ENCODE measurements at regions not wholly inside any gene's neighbourhood (a gene's known extent, or its start where the extent isn't known, plus 50 kb on each side); places are given as distances from the start of the nearest gene placed in this dataset.

DNA sequence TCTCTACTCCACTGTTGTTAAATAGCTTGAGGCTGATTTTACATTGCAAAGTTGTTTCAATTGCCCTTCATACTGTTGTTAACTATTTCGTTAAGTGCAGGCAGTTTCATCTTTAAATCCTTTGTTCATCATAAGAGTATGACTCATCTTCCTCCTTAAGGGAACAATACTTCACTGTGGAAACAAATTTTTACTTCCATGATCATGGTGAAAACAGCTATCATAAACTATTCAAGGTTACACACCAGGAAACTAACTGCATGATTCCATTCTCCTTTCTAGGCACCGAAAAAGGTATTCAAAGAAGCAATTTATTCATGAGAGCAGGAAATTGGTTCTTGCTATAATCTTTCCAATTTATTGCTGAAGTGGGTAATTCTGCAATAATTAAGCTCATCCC is 593.2 kb downstream of the LRRIQ3 start:
- TF ChIP-seq GATA3 (IDR thresholded peaks at IDR 0.05; ENCODE audit: low read depth, low read length) (no peak), GATA2 (IDR thresholded peaks at IDR 0.05; ENCODE audit: low read depth, low read length) (no peak)

DNA sequence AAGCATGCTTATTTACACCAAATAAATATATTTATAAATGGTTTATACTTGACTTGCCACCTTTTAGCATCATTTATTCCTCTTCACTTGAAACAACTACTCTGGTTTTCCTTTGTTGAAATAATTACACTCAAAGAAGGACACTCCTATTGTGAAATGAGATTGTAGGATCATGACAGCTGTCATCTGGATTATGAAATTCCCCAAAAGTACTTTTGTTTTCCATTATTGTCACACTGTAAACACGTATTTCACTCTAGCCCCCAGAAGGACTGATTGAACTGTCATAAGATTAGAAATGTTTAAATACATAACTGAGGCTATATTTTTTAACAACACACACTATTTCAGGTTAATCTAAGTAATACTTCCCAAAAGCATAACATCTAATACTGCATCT is 593.8 kb downstream of the LRRIQ3 start:
- TF ChIP-seq GATA3 (IDR thresholded peaks at IDR 0.05; ENCODE audit: low read depth, low read length), result no peak
- no peak for TF ChIP-seq GATA2 (IDR thresholded peaks at IDR 0.05; ENCODE audit: low read depth, low read length)

DNA sequence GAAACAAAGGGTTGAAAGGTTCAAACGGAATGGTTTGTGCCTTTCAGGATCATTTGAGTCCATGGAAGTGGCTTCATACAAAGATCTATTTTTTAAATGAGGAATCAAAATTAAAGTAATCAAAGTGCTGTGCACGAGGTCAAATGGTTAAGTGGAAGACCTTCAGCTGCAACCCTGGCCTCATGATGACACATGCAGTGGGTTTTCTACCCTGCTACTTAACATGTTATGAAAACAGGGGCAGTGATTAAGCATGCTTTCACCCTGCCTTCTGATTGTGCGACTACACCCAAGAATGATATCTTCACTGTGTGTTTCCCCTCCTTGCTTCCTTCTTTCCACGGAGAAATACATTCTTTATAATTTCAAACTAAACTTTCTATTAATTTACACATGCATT is 604.2 kb downstream of the LRRIQ3 start:
- TF ChIP-seq GATA3 (IDR thresholded peaks at IDR 0.05; ENCODE audit: low read depth, low read length), result no peak
- no peak for TF ChIP-seq GATA2 (IDR thresholded peaks at IDR 0.05; ENCODE audit: low read depth, low read length)

DNA sequence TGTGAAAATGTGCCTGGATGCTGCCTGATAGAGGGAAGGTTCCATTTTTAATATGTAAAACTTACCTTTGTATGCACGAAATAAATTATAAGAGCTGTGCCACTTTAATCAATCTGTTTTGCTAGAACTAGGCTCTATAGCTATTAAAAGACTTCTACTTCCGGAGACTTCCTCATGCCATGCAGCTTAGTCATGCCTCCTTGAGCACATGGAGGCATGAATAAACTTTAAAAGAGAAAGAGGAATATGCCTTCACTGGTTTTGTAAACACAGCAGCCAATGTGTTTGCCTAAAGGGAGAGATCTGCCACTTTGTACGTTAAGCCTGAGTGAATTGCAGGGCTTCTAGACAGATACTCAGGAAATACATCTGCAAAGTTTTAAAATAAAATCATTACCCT is 604.6 kb downstream of the LRRIQ3 start:
- TF ChIP-seq GATA2 (IDR thresholded peaks at IDR 0.05; ENCODE audit: low read depth, low read length) (no peak), GATA3 (IDR thresholded peaks at IDR 0.05; ENCODE audit: low read depth, low read length) (no peak)

DNA sequence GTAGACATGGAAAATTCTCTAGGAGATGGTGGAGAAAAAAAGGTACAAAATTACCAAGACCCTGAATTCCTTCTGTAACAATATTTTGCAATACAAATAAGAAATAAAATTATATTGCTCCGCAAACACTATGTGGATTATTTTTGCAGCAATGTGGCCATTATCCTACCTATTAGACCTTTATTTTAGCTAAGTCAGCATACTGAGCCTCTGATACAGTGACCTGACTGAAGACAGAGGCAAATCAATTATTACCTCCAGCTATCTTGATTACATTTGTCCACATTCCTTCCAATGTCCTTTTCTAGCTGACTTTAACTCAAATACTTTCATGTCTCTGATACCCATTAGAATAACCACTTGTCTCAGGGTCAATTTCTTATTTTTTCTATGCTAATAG is 610.9 kb downstream of the LRRIQ3 start:
- TF ChIP-seq GATA2 (IDR thresholded peaks at IDR 0.05; ENCODE audit: low read depth, low read length) (no peak), GATA3 (IDR thresholded peaks at IDR 0.05; ENCODE audit: low read depth, low read length) (no peak)

DNA sequence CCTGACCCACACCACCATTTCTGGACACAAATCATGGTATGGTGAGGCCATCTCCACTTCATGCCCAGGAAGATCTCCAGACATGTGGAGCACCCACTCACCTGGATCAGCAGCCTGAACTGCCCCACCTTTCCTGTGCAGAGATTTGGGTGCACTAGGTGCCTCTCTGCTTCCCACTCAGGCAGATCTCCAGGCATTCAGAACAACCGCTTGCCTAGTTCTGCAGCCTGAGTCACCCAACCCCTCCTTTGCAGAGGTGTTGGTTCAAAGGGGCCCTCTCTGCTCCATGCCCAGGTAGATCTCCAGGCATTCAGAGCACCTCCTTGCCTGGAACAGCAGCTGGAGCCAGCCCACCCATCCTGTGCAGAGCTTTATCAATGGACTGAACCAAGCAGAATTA is 620.8 kb downstream of the LRRIQ3 start:
- no peak for TF ChIP-seq GATA3 (IDR thresholded peaks at IDR 0.05; ENCODE audit: low read depth, low read length)
- no peak for TF ChIP-seq GATA2 (IDR thresholded peaks at IDR 0.05; ENCODE audit: low read depth, low read length)

DNA sequence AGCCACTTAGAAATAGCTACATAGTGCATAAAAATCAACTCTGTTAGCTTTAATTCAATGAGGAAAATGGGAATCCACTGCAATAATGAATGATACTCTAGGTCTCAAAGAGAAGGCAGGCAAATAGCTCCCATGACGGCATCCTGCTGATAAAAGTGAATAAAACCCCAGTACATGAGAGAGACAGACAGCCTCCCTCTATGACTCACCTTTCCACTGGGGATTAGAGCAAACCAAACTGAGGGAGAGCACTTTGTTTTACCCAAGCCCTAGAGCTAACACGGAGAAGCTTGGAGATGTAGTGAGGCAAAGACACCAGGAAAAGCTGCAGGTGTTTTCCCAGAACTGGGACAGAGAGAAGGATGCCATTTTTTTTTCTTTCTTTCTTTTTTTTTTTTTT is 621.9 kb downstream of the LRRIQ3 start:
- TF ChIP-seq GATA3 (IDR thresholded peaks at IDR 0.05; ENCODE audit: low read depth, low read length) (no peak), GATA2 (IDR thresholded peaks at IDR 0.05; ENCODE audit: low read depth, low read length) (no peak)

DNA sequence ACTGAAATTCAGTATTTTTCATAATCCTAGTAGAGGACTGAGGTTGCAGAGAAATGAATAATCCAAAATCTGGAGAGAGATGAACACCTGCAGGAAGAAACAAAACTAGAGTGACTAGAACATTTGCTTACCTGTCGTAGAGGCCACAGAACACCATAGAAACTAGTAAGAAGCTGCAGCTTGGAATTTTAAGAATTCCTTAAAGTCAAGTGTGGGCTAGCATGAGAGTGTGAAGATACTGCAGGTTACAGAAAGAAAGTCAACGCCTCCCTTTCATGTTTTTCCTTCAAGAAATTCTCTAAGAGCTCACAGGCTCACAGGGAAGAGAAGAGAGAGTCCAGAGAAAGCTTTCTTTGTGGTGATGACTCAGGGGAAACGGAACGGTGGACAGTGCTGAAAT is 633.7 kb downstream of the LRRIQ3 start:
- TF ChIP-seq GATA2 (IDR thresholded peaks at IDR 0.05; ENCODE audit: low read depth, low read length), result no peak
- TF ChIP-seq GATA3 (IDR thresholded peaks at IDR 0.05; ENCODE audit: low read depth, low read length), result no peak

DNA sequence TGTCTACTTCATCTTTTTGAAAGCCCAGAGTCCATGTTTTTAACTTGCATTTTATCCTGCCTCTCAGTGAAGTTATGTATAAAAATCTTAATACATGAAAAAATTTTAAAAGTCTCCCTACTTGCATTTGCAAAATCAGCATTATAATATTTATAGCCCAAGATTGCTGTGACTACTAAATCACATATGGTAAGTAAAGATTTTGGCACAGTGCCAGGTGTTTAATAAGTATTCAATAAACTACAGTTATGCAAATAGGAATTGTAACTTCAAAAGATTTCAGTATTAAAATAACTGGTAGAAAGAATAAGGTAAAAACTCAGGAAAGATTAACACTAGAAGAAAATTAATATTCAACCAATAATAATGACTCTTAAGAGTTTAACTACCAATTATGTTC is 641.7 kb downstream of the LRRIQ3 start:
- no peak for TF ChIP-seq GATA2 (IDR thresholded peaks at IDR 0.05; ENCODE audit: low read depth, low read length)
- TF ChIP-seq GATA3 (IDR thresholded peaks at IDR 0.05; ENCODE audit: low read depth, low read length), result no peak

DNA sequence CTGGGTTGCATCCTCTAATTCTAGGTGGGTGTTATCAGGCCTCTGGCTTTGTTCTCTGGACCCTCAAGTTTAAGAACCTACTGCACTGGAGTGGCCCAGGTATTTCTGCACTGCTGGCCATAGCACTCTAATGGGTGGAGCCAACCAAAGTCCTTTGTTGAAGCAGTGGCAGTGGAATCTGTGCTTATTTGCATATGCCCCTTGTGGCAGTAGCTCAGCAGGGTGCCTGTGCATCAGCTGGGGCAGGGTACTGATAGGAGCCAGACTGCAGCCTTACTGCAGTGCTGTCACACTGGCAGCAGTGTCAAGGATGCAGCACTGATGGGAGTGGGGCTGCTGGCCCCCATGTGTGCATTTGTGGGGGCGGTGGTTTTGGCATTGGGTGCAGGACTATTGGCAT is 660.6 kb downstream of the LRRIQ3 start:
- no peak for TF ChIP-seq GATA2 (IDR thresholded peaks at IDR 0.05; ENCODE audit: low read depth, low read length)
- no peak for TF ChIP-seq GATA3 (IDR thresholded peaks at IDR 0.05; ENCODE audit: low read depth, low read length)

DNA sequence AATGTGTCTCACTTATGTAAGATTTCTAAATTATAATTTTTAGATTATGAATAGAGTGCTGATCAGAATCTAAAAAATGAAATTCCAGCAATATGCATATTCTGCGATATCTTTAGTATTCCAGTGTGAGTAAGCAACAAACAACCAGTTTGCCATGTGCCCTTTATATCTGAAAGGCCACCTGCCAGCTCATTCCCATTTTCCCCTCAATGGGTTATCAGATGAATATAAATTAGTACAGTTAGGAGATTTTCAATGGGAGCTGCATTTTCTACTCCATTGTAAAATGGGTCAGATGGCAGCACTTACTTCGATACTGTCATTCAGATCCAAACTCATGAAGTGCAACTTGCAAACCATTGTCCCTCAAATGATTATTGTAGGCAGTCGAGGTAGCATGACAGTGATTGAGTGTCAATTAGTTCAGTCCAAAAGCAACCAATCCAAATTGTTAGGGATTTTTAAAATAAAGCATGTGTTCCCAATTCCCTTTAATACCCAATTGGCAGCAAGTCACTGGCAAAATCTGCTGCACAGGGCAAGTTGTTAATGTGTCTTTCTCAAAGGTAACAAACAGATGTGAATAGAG is 680.3 kb downstream of the LRRIQ3 start:
- TF ChIP-seq GATA3 (IDR thresholded peaks at IDR 0.05; ENCODE audit: low read depth, low read length) (no peak), GATA2 (IDR thresholded peaks at IDR 0.05; ENCODE audit: low read depth, low read length) (no peak)

DNA sequence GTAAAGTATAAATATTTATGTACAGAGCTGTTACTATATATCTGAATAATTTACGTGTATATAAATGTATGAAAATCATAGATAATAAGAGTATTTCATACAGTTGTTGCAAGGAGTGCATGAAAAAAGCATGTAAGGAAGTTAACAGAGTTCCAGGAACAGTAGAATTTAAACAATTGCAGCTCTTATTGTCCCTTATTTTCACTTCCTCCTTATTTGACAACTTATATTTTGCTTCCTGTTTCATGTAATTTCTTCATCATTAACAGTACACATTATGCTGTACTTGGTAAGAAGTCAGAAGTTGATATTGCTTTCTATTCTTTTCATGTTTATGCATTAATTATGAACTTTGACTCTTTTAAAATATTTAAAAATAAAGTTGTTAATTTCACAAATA is 681.5 kb downstream of the LRRIQ3 start:
- TF ChIP-seq GATA2 (IDR thresholded peaks at IDR 0.05; ENCODE audit: low read depth, low read length), result no peak
- no peak for TF ChIP-seq GATA3 (IDR thresholded peaks at IDR 0.05; ENCODE audit: low read depth, low read length)

DNA sequence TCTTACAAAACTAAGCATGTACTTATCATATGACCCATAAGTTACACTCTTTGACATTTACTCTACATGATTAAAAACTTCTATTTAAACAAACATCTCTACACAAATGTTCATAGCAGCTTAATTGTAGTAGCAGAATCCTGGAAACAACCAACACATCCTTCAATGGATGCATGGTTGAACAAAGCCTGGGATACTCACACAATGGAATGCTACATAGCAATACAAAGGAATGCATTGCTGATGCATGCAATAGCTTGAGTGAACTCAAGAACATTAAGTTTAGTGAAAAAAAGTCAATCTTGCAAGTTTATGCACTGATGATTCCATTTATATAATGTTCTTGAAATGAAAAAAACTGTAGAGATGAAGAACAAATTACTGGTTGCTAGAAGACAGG is 686.9 kb downstream of the LRRIQ3 start:
- no peak for TF ChIP-seq GATA2 (IDR thresholded peaks at IDR 0.05; ENCODE audit: low read depth, low read length)
- no peak for TF ChIP-seq GATA3 (IDR thresholded peaks at IDR 0.05; ENCODE audit: low read depth, low read length)

DNA sequence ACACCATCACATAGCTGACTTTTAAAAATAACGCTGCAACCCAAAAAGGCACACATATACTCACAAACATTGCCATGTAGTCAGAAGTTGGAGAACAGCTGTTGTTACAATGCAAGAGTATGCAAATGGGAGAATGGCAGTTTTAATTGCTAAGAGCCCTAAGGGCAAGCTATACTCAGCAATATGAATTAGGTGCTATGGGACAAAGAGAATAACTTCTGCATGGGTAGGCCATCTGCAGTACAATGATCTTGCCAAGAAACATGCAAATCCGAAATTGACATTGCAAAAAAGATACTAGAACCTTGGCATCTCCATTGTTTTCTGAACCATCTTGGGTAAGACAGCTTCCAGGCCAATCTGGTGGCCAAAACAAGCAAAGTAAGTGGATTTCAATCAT is 697.8 kb downstream of the LRRIQ3 start:
- TF ChIP-seq GATA2 (IDR thresholded peaks at IDR 0.05; ENCODE audit: low read depth, low read length), result no peak
- TF ChIP-seq GATA3 (IDR thresholded peaks at IDR 0.05; ENCODE audit: low read depth, low read length), result no peak

DNA sequence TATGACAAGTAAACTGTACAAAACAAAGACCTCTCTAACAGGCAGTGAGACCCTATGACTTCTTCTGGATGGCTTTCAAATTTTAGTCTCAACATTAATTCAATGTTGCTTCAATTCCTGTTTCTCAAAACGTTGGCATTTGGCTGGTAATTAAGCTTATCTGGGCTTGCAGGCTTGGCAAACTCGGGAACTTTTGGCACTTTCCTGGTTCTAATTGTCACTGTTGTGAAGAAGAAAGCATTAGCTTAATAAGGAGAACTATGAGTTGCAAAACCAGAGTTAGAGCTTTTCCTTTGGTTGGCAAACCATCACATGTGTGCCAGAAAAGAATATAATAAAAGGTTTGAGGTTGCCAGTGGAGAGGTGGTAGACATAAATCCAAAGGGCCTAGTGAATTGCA is 698.3 kb downstream of the LRRIQ3 start:
- no peak for TF ChIP-seq GATA3 (IDR thresholded peaks at IDR 0.05; ENCODE audit: low read depth, low read length)
- no peak for TF ChIP-seq GATA2 (IDR thresholded peaks at IDR 0.05; ENCODE audit: low read depth, low read length)

DNA sequence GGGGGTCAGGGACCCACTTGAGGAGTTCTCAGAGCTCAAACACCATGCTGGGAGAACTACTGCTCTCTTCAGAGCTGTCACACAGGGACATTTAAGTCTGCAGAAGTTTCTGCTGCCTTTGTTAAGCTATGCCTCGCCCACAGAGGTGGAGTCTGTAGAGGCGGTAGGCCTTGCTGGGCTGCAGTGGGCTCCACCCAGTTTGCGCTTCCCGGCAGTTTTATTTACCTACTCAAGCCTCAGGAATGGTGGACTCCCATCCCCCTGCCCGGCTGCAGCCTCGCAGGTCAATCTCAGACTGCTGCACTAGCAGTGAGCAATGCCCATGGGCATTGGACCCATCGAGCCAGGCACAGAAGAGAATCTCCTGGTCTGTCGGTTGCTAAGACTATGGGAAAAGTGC is 706.4 kb downstream of the LRRIQ3 start:
- TF ChIP-seq GATA2 (IDR thresholded peaks at IDR 0.05; ENCODE audit: low read depth, low read length) (no peak), GATA3 (IDR thresholded peaks at IDR 0.05; ENCODE audit: low read depth, low read length) (no peak)

Data from SH-SY5Y (cell line).